ENCODE measurements at regions not wholly inside any gene's neighbourhood (a gene's known extent, or its start where the extent isn't known, plus 50 kb on each side); places are given as distances from the start of the nearest gene placed in this dataset.
"Not testable (repeated sequence)": the region's sequence is repeated elsewhere in the genome, so short reads cannot be mapped to it uniquely, and the experiment has no call there.

DNA sequence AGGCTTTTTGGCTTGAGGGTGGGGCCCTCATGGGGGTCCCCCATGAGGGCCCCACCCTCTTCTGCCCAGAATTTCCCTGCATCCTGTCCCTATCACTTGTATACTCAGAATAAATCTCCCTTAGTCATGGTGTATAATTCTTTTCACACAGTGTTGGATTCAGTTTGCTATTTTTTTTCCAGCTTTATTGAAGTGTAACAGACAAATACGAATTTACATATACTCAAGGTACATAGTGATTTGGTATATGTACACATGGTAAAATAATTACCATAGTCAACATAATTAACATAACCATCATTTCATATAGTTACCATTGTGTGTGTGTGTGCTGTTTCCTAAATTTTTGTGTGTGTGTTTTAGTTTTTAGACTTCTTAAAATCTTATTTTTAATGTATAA, 289.4 kb downstream of the CNTNAP3B start:
- not testable (repeated sequence) for DNase-seq (ENCODE audit: low spot score in 2 of 2); FAIRE-seq

DNA sequence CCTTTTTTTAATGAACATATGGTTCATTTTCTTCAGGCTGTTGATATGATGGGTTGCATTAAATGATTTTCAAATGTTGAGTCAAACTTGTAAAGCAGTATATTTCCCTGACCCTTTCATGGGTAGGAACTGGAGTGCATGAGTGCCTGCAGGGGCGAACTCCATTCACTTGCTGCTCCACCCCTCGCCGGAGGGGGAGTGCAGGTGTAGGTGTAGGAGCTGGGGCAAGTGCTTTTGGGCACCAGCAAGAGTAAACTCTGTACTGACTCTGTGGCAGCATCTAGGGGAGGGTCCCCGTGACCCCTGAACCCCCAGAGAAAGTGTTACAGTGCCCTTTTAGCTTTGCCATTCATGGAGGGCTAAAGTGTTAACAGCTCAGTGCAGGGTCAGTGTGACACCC, 290.3 kb downstream of the CNTNAP3B start:
- not testable (repeated sequence) for DNase-seq (ENCODE audit: low spot score in 2 of 2); FAIRE-seq

DNA sequence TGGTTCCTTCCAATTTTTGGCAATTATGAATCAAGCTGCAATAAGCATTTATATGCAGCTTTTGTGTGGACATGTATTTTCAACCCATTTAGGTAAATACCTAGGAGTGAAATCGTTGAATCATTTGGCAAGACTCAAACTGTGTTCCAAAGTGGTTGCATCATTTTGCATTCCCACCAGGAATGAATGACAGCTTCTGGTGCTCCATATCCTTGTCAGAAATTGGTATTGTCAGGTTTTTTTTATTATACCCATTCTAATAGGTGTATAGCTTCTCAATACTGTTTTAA, 290.7 kb downstream of the CNTNAP3B start:
- FAIRE-seq; DNase-seq (ENCODE audit: low spot score in 2 of 2): not testable (repeated sequence)

DNA sequence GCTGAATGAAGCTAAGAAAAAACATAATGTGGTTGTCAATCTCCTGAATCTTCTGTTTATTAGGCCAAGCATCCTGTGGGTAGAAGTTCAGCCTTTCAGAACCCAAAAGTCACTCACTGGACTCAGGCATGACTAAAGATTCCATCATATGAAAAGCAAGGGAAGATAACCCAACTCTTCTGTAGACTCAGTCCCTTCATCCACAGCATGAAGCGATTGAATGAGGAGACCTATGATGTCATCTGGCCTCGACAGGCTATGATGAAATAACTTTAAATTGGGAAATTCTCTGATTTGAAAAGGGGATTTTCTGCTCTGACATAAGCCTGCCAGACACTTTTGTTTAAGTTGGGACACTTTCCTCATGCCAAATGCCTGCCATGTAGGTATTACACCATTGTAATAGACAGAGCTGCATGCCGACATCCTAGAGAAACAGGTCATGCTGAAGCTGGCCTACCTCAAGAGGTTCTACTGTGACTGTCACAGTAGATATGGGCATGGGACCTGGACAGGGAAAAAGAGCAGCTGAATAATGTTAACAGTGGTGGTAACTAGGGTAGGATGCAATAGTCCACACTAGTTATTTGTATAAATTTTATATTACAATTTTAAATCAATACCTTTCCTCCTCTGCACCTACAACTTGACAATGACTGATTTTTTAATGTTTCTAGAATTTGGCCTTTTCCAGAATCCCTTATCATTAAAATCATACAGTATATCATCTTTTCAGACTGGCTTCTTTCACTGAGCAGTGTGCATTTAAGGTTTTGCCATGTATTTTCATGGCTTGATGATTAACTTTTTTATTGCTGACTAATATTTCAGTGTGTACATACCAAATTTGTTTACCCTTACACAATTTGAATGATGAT, 291.3 kb downstream of the CNTNAP3B start:
- not testable (repeated sequence) for FAIRE-seq

DNA sequence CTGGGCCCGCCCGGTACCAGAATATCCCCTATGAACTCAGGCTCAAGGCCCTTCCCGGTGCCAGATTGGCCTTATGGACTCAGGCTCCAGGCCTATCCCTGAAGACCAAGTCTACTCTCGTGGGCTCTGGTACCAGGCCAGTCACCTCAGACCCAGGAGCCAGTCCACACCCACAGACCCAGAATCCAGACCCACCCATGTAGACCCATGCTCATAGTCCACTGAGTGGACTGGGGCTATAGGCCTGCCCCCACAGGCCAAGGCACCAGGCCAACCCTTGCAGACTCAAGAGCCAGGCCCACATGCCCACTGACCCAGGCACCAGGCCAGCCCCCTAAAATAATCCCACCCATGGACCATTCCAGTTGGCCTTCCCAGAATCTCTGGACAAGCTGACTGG, 296.1 kb downstream of the CNTNAP3B start:
- FAIRE-seq; DNase-seq (ENCODE audit: low spot score in 2 of 2): not testable (repeated sequence)

More for the DNA sequence above, 291.3 kb downstream of the CNTNAP3B start:
- DNase-seq (ENCODE audit: low spot score in 2 of 2) = not testable (repeated sequence)

DNA sequence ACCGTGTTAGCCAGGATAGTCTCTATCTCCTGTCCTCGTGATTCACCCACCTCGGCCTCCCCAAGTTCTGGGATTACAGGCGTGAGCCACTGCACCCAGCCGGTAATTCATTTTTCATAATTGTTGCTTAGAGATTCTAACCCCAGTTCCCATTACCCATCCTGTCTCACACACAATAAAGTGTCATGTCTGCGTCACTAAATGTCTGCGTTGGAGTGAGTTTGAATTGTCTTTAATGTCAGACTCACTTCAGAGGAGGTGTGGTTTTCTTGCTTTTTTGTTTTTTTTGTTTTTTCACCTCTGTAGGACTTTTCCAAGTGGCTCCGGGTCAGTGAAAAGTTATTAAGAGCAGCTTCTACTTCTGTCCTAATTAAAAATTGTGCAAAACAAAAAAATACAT, 304.5 kb downstream of the CNTNAP3B start:
- not testable (repeated sequence) for FAIRE-seq; DNase-seq (ENCODE audit: low spot score in 2 of 2)

DNA sequence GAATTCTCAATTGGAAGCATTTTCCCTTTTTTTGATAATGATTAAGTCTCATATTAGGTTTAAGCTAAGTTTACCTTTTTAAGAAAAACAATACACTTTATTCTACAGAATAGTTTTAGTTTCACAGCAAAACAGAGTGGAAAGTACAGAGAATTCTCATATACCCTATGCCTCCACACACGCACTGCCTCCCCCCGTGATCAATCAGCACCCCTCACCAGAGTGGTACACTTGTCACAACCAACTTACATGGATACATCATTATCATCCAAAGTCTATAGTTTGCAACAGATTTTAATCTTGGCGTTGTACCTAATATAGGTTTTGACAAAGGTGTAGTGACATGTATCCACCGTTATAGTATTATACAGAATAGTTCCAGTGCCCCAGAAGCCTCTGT, 326.5 kb downstream of the CNTNAP3B start:
- DNase-seq (ENCODE audit: low spot score in 2 of 2); FAIRE-seq: not testable (repeated sequence)

DNA sequence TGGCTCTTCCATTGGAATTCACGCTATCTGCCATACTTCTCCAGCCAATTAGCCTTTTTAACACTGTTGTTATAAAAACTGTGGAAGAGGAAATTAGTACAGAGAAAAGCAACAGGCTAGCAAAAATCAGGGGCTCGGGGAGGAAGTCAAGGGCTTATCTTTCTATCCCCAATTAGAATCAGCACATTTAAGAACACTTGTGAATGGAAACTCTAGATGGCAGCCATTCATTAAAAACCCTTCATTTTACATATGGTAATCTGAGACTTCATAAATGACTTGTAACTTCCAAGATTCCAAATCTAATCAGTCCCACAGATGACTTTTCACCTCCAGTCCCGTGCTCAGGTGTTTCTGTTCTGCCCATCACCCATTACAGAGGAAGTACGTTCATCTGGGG, 330.5 kb downstream of the CNTNAP3B start:
- not testable (repeated sequence) for FAIRE-seq; DNase-seq (ENCODE audit: low spot score in 2 of 2)

DNA sequence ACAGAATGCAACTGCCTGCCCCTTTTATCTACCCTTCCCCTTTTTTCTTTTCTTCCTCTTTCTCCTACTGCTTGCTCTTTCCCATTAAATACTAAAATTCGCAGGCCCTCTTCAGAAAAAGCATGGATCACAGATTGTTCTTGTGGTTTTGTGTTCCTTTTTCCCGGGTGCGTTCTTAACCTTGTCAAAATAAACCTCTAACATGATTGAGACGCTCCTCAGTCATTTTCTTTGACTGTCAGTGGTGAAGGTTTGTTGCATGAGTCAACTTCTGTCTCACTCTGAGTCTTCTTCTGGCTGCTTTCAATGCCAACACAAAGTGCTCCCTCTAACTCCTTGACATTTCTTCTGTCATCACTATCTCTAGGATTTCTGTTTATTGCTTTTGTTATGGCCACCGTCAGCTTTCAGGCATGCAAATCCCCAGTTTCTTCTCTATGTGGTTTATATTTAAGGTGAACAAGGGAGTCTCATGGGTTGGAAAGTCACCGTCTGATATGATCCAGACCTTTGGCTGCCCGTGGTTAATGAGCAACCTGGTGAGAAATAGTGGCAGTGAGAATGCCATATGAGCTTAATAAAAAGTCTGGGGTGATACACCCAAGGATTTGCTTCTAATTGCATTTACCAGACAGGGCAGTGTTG, 338.4 kb downstream of the CNTNAP3B start:
- not testable (repeated sequence) for FAIRE-seq; DNase-seq (ENCODE audit: low spot score in 2 of 2)

DNA sequence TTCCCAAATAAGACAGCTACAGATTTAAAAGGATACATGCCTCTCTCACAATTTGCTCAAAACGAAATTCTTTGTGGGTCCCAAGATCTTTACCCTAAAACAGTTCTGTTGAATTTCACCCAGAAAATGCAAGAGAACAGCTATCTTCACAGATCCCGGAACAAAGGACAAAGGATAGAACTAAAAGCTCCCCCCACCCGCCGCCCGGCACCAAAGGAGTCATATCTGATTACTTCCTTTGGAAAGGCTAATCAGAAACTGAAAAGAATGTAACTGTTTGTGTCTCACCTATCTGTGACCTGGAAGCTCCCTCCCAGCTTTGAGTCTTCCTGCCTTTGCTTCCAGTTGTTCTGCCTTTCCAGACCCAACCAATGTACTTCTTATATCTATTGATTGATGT, 339.2 kb downstream of the CNTNAP3B start:
- FAIRE-seq; DNase-seq (ENCODE audit: low spot score in 2 of 2): not testable (repeated sequence)

DNA sequence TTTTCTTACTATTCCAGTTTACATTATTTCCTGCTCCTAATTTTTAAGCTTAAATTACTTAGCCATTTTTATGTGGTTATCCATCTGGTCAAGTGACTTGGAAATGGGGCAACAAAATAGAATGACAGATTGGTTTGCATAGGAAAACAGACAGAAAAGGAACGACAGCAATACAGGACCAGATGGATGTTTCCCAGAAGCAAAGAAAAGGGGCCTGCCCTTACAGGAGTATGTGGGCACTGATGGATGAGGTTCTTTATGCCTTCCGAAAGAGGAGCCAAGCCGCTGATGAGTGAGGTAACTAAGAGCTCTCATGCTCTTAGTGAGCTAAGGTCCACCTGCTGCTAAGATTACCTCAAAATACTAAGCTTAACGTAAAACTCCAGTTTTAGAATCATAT, 339.8 kb downstream of the CNTNAP3B start:
- not testable (repeated sequence) for DNase-seq (ENCODE audit: low spot score in 2 of 2); FAIRE-seq

DNA sequence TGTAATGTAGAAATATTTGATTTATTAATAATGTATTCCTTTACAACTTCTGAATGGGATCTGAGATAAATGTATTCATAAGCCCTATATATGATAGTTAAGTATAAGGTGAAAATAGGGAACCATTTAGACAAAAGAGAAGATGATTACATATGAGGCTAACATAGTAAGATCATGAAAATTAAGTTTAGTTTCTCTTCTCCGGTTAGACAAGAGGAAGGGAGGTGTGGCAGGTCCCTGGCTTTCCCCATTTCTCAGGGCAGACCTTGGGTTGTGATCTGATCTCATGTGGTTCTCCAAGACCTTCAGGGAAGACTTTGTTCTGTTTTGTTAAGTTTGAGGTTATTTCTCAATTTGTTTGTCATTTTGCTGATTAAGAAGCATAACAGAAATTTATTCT, 341.3 kb downstream of the CNTNAP3B start:
- DNase-seq (ENCODE audit: low spot score in 2 of 2); FAIRE-seq: not testable (repeated sequence)

DNA sequence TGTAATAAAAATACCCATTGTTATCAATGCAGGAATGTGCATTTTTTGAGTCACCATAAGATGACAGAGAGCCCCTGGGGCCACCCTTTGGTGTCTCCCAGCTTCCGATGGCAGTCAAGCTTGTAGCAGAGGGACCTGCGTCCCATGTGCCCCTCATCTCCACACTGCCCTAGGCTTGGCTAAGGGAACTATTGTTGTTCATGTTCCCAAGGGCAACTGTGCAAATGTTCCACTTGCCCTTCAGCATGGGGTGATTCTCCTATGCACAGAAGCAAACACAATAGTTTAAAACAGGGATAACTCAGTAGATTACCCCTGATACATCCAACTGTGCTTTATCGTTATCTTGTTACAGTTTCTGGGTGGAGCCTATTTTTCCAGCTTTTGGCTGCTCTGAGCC, 342.0 kb downstream of the CNTNAP3B start:
- DNase-seq (ENCODE audit: low spot score in 2 of 2); FAIRE-seq: not testable (repeated sequence)

DNA sequence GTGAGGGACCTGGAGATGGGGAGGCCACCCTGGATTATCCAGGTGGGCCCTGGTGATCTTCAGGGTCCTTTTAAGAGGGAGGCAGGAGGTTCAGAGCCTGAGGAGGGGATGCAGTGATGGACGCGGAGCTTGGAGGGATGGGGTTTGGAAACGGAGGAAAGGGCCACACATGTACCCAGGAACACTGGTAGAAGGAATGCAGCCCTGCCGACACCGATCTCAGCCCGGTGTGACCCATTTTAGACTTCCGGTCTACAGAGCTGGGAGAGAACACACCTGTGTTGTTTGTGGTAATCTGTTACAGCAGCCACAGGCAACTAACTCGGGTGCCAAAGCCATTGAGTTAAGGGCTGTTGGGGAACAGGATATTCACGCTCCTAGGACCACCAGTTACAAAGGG, 345.2 kb downstream of the CNTNAP3B start:
- not testable (repeated sequence) for FAIRE-seq; DNase-seq (ENCODE audit: low spot score in 2 of 2)

DNA sequence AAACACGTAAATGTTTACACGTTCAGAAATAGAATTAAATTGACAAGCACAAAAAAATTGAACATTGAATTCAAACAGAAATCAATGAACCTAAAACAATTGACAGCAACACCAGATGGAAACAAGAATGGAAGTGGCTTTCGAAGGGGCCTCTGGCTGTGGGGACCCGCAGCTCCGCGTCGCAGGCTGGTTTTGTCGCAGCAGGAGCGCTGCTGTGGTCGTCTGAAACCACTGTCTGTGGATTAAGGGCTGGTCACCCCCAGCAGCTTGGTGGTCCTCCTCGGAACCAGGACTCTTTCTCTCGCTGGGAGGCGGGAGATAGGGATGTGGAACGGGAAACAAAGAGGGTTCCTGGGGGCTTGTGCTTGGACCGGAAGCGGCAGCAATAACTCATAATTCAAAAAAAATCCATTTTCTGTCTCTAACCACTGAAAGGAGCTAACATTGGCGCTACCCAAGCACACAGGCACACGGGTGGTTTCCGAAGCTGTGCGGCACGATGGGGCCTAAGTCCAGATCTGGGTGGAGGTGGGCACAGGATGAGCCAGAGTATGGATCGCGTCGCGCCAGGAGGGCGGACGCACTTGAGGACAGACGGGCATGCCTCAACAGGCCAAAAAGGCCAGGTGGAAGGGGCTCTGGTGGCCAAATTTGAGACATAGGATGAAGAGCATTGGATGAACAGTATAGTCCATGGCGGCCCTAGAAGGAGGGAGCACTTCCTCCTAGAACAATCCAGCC, 346.0 kb downstream of the CNTNAP3B start:
- not testable (repeated sequence) for FAIRE-seq; DNase-seq (ENCODE audit: low spot score in 2 of 2)

DNA sequence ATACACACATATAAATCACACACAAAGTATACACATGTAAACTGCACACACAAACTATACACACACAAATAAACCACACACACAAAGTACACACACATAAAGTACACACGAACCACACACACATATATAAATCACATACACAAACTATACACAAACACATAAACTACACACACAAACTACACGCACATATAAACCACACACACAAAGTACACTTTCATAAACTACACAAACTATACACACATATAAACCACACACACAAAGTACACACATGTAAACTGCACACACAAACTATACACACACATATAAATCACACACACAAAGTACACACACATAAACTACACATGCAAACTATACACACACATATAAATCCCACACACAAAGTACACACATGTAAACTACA, 347.3 kb downstream of the CNTNAP3B start:
- FAIRE-seq; DNase-seq (ENCODE audit: low spot score in 2 of 2): not testable (repeated sequence)

DNA sequence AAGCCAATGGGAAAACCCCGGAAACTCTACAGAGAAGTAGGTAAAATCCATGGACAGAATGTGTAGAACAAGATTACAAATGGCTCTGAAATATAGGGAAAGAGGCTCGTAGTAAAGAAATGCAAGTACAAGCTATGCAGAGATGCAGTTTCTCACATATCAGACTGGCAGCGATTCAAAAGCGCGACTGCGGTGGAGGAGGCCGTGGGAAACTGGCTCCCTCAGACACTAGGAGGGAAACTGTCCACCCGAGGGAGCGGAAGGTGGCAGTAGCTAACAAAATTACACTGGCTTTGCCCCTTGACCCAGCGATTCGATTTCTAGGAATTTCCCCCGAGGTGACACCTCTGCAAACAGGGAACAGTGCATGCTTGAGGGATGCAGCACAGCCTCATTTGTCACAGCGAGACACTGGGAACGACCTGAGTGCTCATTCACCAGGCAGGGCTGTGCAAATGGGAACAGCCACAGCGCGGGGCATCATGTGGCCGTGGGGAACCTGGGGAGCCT, 349.3 kb downstream of the CNTNAP3B start:
- not testable (repeated sequence) for FAIRE-seq; DNase-seq (ENCODE audit: low spot score in 2 of 2)

DNA sequence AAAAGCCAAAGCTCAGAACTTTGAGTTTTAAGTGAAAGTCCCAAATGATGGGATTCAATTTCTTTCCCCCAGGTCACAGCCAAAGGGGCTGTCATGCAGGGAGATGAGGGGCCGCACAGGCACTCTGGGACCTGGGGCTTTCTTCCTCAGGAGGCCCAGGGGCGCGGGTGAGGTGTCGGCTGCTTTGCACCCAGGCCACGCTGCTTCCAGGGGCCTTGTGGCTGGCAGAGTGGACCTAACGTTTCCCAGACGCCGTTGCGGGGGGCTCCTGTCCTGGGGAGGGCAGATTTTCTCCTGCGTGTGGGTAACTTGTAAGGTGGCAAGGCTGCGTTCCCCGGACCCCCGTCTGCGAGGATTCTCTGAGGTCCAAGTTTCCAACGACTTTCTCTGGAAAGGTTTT, 350.0 kb downstream of the CNTNAP3B start:
- FAIRE-seq; DNase-seq (ENCODE audit: low spot score in 2 of 2): not testable (repeated sequence)

DNA sequence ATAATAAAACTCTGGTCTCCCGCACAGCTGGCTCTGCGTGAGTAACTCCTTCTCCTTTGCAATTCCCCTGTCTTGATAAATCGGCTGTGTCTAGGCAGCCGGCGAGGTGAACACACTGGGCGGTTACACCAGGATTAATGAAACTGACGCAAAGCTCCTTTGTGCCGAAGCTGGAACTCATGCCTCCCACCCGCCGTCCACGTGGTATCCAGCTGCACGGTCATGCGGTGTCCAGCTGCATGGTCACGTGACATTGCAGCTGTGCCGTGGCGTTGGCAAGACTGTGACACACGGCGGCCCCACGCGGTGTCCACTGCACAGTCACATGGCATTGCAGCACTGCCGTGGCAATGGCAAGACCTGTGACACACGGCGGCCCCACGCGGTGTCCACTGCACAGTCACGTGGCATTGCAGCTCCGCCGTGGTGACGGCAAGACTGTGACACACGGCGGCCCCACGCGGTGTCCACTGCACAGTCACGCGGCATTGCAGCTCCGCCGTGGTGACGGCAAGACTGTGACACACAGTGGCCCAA, 350.6 kb downstream of the CNTNAP3B start:
- FAIRE-seq; DNase-seq (ENCODE audit: low spot score in 2 of 2): not testable (repeated sequence)

DNA sequence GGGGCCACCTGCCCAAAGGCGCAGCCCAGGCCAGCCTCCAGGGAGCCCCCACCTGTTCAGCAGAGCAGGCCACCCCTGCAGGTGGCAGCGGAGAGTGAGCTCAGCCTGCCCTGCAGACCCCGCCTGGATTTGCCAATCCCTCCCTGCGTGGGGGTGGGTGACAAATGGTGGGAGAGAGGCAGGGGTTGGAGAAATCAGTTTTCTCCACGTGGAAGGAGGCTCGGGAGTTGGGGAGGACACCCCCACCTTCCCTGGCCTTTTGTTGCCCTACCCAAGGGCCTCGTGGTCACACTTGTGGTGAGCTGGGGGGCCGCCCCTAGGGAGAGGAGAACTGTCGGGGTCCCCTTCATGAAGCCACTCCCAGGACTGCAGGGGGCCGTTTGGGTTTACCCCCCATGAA, 351.7 kb downstream of the CNTNAP3B start:
- DNase-seq (ENCODE audit: low spot score in 2 of 2); FAIRE-seq: not testable (repeated sequence)
